ENCODE measurements at regions not wholly inside any gene's neighbourhood (a gene's known extent, or its start where the extent isn't known, plus 50 kb on each side); places are given as distances from the start of the nearest gene placed in this dataset.

DNA sequence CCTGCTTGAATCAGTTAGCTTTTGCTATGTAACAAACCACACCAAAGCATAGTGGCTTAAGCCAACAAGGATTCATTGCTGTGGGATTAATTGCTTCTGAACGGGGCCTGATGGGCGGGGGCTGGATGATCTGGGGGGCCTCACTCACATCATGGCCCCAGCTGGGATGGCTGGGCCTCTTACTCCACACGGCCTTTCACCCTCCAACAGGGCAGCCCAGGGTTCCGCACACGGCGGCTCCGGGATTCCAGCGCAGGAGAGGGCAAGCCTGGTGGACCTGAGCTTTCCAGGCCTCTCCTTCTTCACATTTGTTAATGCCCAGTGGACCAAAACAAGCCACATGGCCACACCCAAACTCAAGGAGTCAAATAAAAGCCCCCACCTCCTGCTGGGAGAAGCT lies 86.3 kb upstream of the PHLPP1 start:
- no peaks in the 10 kb centered on the region for H3K9me3 ChIP-seq
- intact Hi-C loops (cut with DNase I), result no loop called here
- no peak for TF ChIP-seq CTCF (IDR thresholded peaks at IDR 0.05)
- TF ChIP-seq POLR2A (IDR thresholded peaks at IDR 0.05), result no peak
- no peak for DNase-seq
- WGBS, 2 donors, result 80 to 87% methylated on average over 1 to 6 of the region's 8 CpGs
- H3K36me3 ChIP-seq, result no peaks in the 10 kb centered on the region
- peaks cover 0 to 10% (median 0%) of the 10 kb centered on the region in 3 donors for H3K4me1 ChIP-seq
- H3K27me3 ChIP-seq, result no peaks in the 10 kb centered on the region
- no peak overlapping the region for H3K27ac ChIP-seq
- no peak overlapping the region for H3K4me3 ChIP-seq

- no peak for TF ChIP-seq CTCF (IDR thresholded peaks at IDR 0.05)
- TF ChIP-seq POLR2A (IDR thresholded peaks at IDR 0.05), result no peak
- no peak for DNase-seq
- WGBS, 2 donors, result 49 to 54% methylated on average over 3 of the region's 3 CpGs
- H3K4me3 ChIP-seq, result no peak overlapping the region
- H3K9me3 ChIP-seq, result no peaks in the 10 kb centered on the region
- H3K4me1 ChIP-seq, result no peaks in the 10 kb centered on the region
- no peaks in the 10 kb centered on the region for H3K36me3 ChIP-seq
- no peaks in the 10 kb centered on the region for H3K27me3 ChIP-seq
- no peak overlapping the region for H3K27ac ChIP-seq
- intact Hi-C loops (cut with DNase I), result no loop called here
Observed at GRCh38 chr18:62631173-62631572, 84.2 kb upstream of the PHLPP1 start.

- H3K27ac ChIP-seq, result no peak overlapping the region
- DNase-seq, result no peak
- WGBS, 2 donors, result 74 to 77% methylated on average over 3 of the region's 3 CpGs
Observed at GRCh38 chr18:62632788-62633455, 82.4 kb upstream of the PHLPP1 start.

DNA sequence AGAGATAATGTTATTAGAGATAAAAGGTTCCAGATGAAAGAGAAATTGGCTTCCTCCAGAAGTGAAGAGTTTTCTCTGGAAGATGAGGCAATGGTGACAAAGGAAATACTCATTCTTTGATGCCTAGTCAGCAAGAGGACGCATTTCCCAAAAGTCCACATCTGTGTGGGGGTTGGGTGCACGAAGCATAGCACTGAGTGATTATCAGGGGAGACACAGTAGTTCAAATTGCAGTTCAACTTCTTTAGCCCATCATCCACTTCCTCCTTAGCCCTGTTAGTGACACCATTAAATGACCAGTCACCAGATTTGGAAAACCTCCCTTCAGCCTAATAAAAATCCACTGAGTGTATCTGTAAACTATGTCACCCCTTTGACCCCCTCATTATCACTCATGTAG lies 80.9 kb upstream of the PHLPP1 start:
- intact Hi-C loops (cut with DNase I), result no loop called here
- TF ChIP-seq POLR2A (IDR thresholded peaks at IDR 0.05), result no peak
- TF ChIP-seq CTCF (IDR thresholded peaks at IDR 0.05), result no peak
- H3K36me3 ChIP-seq, result no peaks in the 10 kb centered on the region
- no peaks in the 10 kb centered on the region for H3K27me3 ChIP-seq
- H3K9me3 ChIP-seq, result no peaks in the 10 kb centered on the region
- no peak overlapping the region for H3K27ac ChIP-seq
- no peak overlapping the region for H3K4me3 ChIP-seq
- DNase-seq, result no peak
- H3K4me1 ChIP-seq, result no peaks in the 10 kb centered on the region
- 70 to 76% methylated on average over 2 of the region's 2 CpGs for WGBS, 2 donors

More at GRCh38 chr18:62632788-62633455, 82.4 kb upstream of the PHLPP1 start:
- Histone ChIP-seq H3K4me3 (no peak overlapping the region), H3K36me3 (no peaks in the 10 kb centered on the region), H3K4me1 (no peaks in the 10 kb centered on the region), H3K9me3 (no peaks in the 10 kb centered on the region), H3K27me3 (no peaks in the 10 kb centered on the region)
- TF ChIP-seq CTCF (IDR thresholded peaks at IDR 0.05), result no peak
- no peak for TF ChIP-seq POLR2A (IDR thresholded peaks at IDR 0.05)
- intact Hi-C loops (cut with DNase I), result no loop called here

- WGBS, 2 donors, result 46 to 66% methylated on average over 6 of the region's 6 CpGs
- intact Hi-C loops (cut with DNase I), result no loop called here
Observed at GRCh38 chr18:62634979-62635630, 80.2 kb upstream of the PHLPP1 start.

More at GRCh38 chr18:62634979-62635630, 80.2 kb upstream of the PHLPP1 start:
- H3K4me3 ChIP-seq, result no peak overlapping the region
- no peaks in the 10 kb centered on the region for H3K36me3 ChIP-seq
- no peak for TF ChIP-seq POLR2A (IDR thresholded peaks at IDR 0.05)
- no peak for TF ChIP-seq CTCF (IDR thresholded peaks at IDR 0.05)
- no peaks in the 10 kb centered on the region for H3K4me1 ChIP-seq
- H3K9me3 ChIP-seq, result no peaks in the 10 kb centered on the region
- no peak overlapping the region for H3K27ac ChIP-seq
- no peaks in the 10 kb centered on the region for H3K27me3 ChIP-seq
- DNase-seq, result no peak

Measured in esophagus squamous epithelium (tissue), 5 donors.